ENCODE measurements at regions not wholly inside any gene's neighbourhood (a gene's known extent, or its start where the extent isn't known, plus 50 kb on each side); places are given as distances from the start of the nearest gene placed in this dataset.

DNA sequence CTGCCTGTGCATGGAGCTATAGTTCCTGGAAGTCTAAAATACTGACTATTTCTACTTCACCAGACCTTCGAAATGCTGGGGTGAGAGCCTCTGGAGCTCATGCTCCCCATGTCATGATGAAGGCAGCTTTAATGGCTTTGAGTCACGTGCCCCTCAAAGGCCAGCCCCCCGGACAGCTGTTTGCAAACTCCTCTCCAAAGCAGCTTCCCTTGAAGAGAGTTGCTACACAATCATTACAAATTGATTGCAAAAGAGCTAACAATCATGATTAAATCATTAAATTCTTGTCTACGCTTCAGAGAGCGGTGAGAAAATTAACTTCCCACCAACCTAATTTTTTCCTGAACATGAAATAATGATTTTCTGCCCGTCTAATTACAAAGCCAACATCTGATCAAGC lies 134.8 kb upstream of the IRX6 start:
- TF ChIP-seq POLR2AphosphoS5 (IDR thresholded peaks at IDR 0.05; ENCODE audit: insufficient read depth, low read depth, low read length) (no peak), POLR2A (IDR thresholded peaks at IDR 0.05; ENCODE audit: low read depth, low read length) (no peak), EZH2 (IDR thresholded peaks at IDR 0.05; ENCODE audit: borderline replicate concordance, low read depth, low read length, severe bottlenecking) (no peak), MAX (IDR thresholded peaks at IDR 0.05; ENCODE audit: insufficient read depth, insufficient read length) (no peak), GATA2 (IDR thresholded peaks at IDR 0.05; ENCODE audit: insufficient read depth, insufficient read length, low read depth, low read length) (no peak), MYC (IDR thresholded peaks at IDR 0.05; ENCODE audit: low read depth, low read length) (no peak)
- TF ChIP-seq, protein P1, sequence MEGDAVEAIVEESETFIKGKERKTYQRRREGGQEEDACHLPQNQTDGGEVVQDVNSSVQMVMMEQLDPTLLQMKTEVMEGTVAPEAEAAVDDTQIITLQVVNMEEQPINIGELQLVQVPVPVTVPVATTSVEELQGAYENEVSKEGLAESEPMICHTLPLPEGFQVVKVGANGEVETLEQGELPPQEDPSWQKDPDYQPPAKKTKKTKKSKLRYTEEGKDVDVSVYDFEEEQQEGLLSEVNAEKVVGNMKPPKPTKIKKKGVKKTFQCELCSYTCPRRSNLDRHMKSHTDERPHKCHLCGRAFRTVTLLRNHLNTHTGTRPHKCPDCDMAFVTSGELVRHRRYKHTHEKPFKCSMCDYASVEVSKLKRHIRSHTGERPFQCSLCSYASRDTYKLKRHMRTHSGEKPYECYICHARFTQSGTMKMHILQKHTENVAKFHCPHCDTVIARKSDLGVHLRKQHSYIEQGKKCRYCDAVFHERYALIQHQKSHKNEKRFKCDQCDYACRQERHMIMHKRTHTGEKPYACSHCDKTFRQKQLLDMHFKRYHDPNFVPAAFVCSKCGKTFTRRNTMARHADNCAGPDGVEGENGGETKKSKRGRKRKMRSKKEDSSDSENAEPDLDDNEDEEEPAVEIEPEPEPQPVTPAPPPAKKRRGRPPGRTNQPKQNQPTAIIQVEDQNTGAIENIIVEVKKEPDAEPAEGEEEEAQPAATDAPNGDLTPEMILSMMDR (IDR thresholded peaks at IDR 0.05; ENCODE audit: extremely low read depth in 1 of 2, insufficient read depth in 1 of 2, low read depth in 1 of 2, low read length in 2 of 2), result no peak

Data from endothelial cell of umbilical vein (primary cell).